Mesendoderm (in vitro differentiated cells): ENCODE measurements at regions not wholly inside any gene's neighbourhood (a gene's known extent, or its start where the extent isn't known, plus 50 kb on each side); places are given as distances from the start of the nearest gene placed in this dataset.

Experiments used
- DNase-seq: peaks from one replicate; pipeline ENCODE4 v3.0.0; 2013
- H2AK5ac ChIP-seq: 2 replicates; pipeline ENCODE4 v1.6.1; 2013; ENCODE audit warnings: low read length, inconsistent platforms
- H2BK120ac ChIP-seq: 2 replicates; pipeline ENCODE4 v1.6.1; 2013; ENCODE audit warnings: low read depth, mild to moderate bottlenecking, low read length, moderate library complexity, mixed read lengths
- H2BK15ac ChIP-seq: replicated peaks from 2 replicates; pipeline ENCODE4 v1.6.1; 2013; ENCODE audit warnings: low read depth, mild to moderate bottlenecking, moderate library complexity
- H2BK5ac ChIP-seq: 2 replicates; pipeline ENCODE4 v1.6.1; 2013; ENCODE audit warnings: low read length, inconsistent platforms
- H3K18ac ChIP-seq: 2 replicates; pipeline ENCODE4 v1.6.1; 2013; ENCODE audit warnings: mild to moderate bottlenecking, low read length, mixed read lengths
- H3K23ac ChIP-seq: one replicate; pipeline ENCODE4 v1.6.1; 2013; ENCODE audit warnings: low read length
- H3K27ac ChIP-seq: 2 replicates; pipeline ENCODE4 v1.5.1; 2013; ENCODE audit warnings: low read depth, mild to moderate bottlenecking, inconsistent platforms, low read length, moderate library complexity
- H3K27me3 ChIP-seq: 2 replicates; pipeline ENCODE4 v1.6.1; 2013; ENCODE audit warnings: low read length, control low read depth, mild to moderate bottlenecking, inconsistent platforms; ENCODE audit not compliant: insufficient read depth, poor library complexity
- H3K36me3 ChIP-seq: 2 replicates; pipeline ENCODE4 v1.6.1; 2013; ENCODE audit warnings: low read length, inconsistent platforms; ENCODE audit not compliant: control insufficient read depth, insufficient read depth
- H3K4ac ChIP-seq: one replicate; pipeline ENCODE4 v1.6.1; 2013; ENCODE audit warnings: low read depth, mild to moderate bottlenecking, low read length, moderate library complexity
- H3K4me1 ChIP-seq: 2 replicates; pipeline ENCODE4 v1.6.1; 2013; ENCODE audit warnings: low read depth, low read length, inconsistent platforms; ENCODE audit not compliant: control insufficient read depth
- H3K4me2 ChIP-seq: 2 replicates; pipeline ENCODE4 v1.6.1; 2013; ENCODE audit warnings: low read length
- H3K4me3 ChIP-seq: 2 replicates; pipeline ENCODE4 v1.5.1; 2013; ENCODE audit warnings: mild to moderate bottlenecking, low read length
- H3K56ac ChIP-seq: one replicate; pipeline ENCODE4 v1.6.1; 2013; ENCODE audit warnings: low read length
- H3K79me1 ChIP-seq: 2 replicates; pipeline ENCODE4 v1.6.1; 2013; ENCODE audit warnings: low read length, inconsistent platforms
- H3K79me2 ChIP-seq: 2 replicates; pipeline ENCODE4 v1.6.1; 2013; ENCODE audit warnings: mild to moderate bottlenecking, low read length; ENCODE audit not compliant: control insufficient read depth, insufficient read depth
- H3K9ac ChIP-seq: 2 replicates; pipeline ENCODE4 v1.6.1; 2013; ENCODE audit warnings: low read length, inconsistent platforms
- H4K5ac ChIP-seq: one replicate; pipeline ENCODE4 v1.6.1; 2013; ENCODE audit warnings: low read length
- H4K8ac ChIP-seq: one replicate; pipeline ENCODE4 v1.6.1; 2013; ENCODE audit warnings: low read depth, mild to moderate bottlenecking, control low read depth, low read length, moderate library complexity
- WGBS: extraction: QIAGEN DNeasy Blood & Tissue Kit; methylation state at CpG from one replicate; pipeline ENCODE4 v1.1.7; 2013; ENCODE audit warnings: low lambda C conversion rate, missing lambda C conversion rate; ENCODE audit not compliant: insufficient coverage; ENCODE audit errors: extremely low coverage; 5-methylcytosine and 5-hydroxymethylcytosine counted together

DNA sequence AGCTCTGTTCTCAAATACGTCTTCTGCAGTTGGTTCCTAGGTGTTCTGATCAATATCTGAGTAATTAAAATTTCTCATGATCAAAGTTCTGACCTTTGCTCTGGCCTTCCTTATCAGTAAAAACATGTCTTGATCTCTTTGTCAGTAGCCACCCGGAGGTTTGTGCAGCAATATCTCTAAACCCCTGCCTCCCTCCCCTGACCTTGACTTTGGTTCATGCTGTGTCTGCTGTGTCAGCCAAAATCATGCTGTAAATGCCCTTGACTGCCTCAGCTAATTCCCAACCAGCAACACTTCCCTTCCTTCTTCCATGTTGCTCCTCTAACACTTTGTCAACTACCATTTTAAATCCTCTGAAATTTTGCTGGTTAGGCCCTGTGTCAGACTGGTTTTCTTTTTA is 424.7 kb downstream of the FAM181B start:
- H2BK5ac ChIP-seq, result no peak overlapping the region
- no peak overlapping the region for H2AK5ac ChIP-seq
- H3K23ac ChIP-seq, result no peak overlapping the region
- no peak overlapping the region for H4K5ac ChIP-seq
- no peak overlapping the region for H3K56ac ChIP-seq
- no peak overlapping the region for H3K4me3 ChIP-seq
- no peaks in the 10 kb centered on the region for H3K4me1 ChIP-seq
- H3K18ac ChIP-seq, result no peak overlapping the region
- H3K9ac ChIP-seq, result no peak overlapping the region
- H3K27me3 ChIP-seq, result no peaks in the 10 kb centered on the region
- H3K79me1 ChIP-seq, result no peaks in the 10 kb centered on the region
- no peak overlapping the region for H2BK15ac ChIP-seq
- H4K8ac ChIP-seq, result no peak overlapping the region
- WGBS, result no CpG with 5 or more reads among the region's 2 CpGs
- no peak overlapping the region for H3K4ac ChIP-seq
- no peaks in the 10 kb centered on the region for H3K36me3 ChIP-seq
- H3K4me2 ChIP-seq, result no peak overlapping the region
- DNase-seq, result peak; percentile 10
- H2BK120ac ChIP-seq, result no peak overlapping the region
- no peak overlapping the region for H3K27ac ChIP-seq
- H3K79me2 ChIP-seq, result no peaks in the 10 kb centered on the region

DNA sequence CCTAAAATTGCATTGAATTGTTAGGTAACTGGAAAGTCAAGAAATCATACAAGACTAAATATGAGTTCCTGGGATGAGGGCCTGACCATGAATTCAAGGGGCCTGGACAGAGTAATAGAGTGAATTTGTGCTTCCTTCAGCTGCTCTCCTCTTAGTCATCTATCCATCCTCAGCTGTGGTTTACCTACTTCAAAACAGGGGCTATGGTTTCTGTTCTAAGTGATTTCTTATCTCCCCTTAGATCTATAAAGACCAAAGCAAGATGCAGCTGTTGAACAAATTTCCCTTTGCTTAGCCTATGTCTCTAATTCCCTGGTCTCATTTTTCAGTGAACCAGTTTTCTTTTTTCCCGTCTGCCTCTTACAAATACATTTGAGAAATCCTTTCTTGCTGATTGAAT is 428.5 kb downstream of the FAM181B start:
- H3K27ac ChIP-seq, result no peak overlapping the region
- no peaks in the 10 kb centered on the region for H3K27me3 ChIP-seq
- whole genome bisulfite sequencing, result no CpG with 5 or more reads among the region's 1 CpG

GRCh38 chr11:82303671-82304070 is 430.0 kb downstream of the FAM181B start:
- H3K23ac ChIP-seq, result no peak overlapping the region
- no peak overlapping the region for H2BK5ac ChIP-seq
- H3K4me2 ChIP-seq, result no peak overlapping the region
- H4K8ac ChIP-seq, result no peak overlapping the region
- H2BK15ac ChIP-seq, result no peak overlapping the region
- H3K9ac ChIP-seq, result no peak overlapping the region
- no peak overlapping the region for H2BK120ac ChIP-seq
- no peak overlapping the region for H3K56ac ChIP-seq
- no peaks in the 10 kb centered on the region for H3K79me2 ChIP-seq
- no peak overlapping the region for H3K4ac ChIP-seq
- no peaks in the 10 kb centered on the region for H3K4me1 ChIP-seq
- no peak overlapping the region for H3K27ac ChIP-seq
- no peaks in the 10 kb centered on the region for H3K36me3 ChIP-seq
- no peak overlapping the region for H3K4me3 ChIP-seq
- no peak for DNase-seq
- no peak overlapping the region for H3K18ac ChIP-seq
- no peak overlapping the region for H2AK5ac ChIP-seq
- no peaks in the 10 kb centered on the region for H3K27me3 ChIP-seq
- no peak overlapping the region for H4K5ac ChIP-seq
- no peaks in the 10 kb centered on the region for H3K79me1 ChIP-seq

More for the DNA sequence above, 428.5 kb downstream of the FAM181B start:
- DNase-seq, result no peak
- Histone ChIP-seq H3K79me2 (no peaks in the 10 kb centered on the region), H2AK5ac (no peak overlapping the region), H3K23ac (no peak overlapping the region), H3K4me1 (no peaks in the 10 kb centered on the region), H3K56ac (no peak overlapping the region), H3K4me3 (no peak overlapping the region), H2BK120ac (no peak overlapping the region), H3K4ac (no peak overlapping the region), H3K36me3 (no peaks in the 10 kb centered on the region), H3K4me2 (no peak overlapping the region), H2BK5ac (no peak overlapping the region), H3K9ac (no peak overlapping the region), H3K79me1 (no peaks in the 10 kb centered on the region), H4K5ac (no peak overlapping the region), H4K8ac (no peak overlapping the region), H3K18ac (no peak overlapping the region), H2BK15ac (no peak overlapping the region)

DNA sequence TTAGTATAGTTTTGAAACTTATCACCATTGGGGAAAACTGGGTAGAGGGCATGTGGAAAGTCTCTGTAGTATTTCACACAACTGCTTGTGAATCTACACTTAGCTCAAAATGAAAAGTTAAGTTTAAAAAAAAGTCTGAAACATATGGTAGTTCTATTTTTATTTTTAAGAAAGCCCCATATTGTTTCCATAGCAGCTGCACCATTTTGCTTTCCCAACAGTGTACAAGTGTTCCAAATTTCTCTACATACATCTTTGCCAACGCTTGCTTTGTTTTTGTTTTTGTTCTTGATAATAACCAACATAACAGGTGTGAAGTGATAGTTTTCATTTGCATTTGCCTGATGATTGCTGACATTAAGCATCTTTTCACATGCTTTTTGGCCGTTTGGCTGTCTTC is 445.2 kb downstream of the FAM181B start:
- Histone ChIP-seq H3K18ac (no peak overlapping the region), H2BK5ac (no peak overlapping the region), H3K4me3 (no peak overlapping the region), H3K79me1 (no peaks in the 10 kb centered on the region), H3K56ac (no peak overlapping the region), H2BK15ac (no peak overlapping the region), H2AK5ac (no peak overlapping the region), H3K9ac (no peak overlapping the region), H3K27ac (no peak overlapping the region), H2BK120ac (no peak overlapping the region), H4K5ac (no peak overlapping the region), H3K36me3 (no peaks in the 10 kb centered on the region), H3K23ac (no peak overlapping the region), H3K27me3 (no peaks in the 10 kb centered on the region), H4K8ac (no peak overlapping the region), H3K4me2 (no peak overlapping the region), H3K4me1 (no peaks in the 10 kb centered on the region), H3K4ac (no peak overlapping the region), H3K79me2 (no peaks in the 10 kb centered on the region)
- no CpG with 5 or more reads among the region's 2 CpGs for WGBS
- DNase-seq, result no peak

DNA sequence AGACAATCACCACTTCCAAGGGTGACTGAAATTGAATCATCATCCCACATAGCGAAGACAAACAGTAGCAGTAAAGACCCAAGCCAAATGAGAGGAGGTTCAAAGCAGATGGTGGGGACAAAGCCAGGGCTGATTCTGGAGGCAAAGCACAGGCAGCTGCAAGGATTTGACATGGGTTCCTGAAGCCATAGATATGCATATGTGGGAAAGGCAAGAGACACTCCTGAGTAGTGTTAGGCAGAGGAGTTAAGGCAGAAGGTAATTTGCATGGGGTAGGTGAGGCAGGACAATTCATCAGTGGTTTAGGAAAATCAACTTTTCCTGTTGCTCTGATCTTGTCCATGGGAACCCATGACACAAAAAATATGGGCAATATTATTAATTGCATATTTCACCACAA is 462.8 kb downstream of the FAM181B start:
- H3K79me2 ChIP-seq, result no peaks in the 10 kb centered on the region
- no peak overlapping the region for H3K56ac ChIP-seq
- H4K5ac ChIP-seq, result no peak overlapping the region
- H3K4me2 ChIP-seq, result no peak overlapping the region
- no peaks in the 10 kb centered on the region for H3K4me1 ChIP-seq
- no peak overlapping the region for H3K4ac ChIP-seq
- H4K8ac ChIP-seq, result no peak overlapping the region
- no peak overlapping the region for H3K18ac ChIP-seq
- no peak overlapping the region for H3K27ac ChIP-seq
- H3K79me1 ChIP-seq, result no peaks in the 10 kb centered on the region
- H2AK5ac ChIP-seq, result no peak overlapping the region
- no peak overlapping the region for H3K9ac ChIP-seq
- H2BK5ac ChIP-seq, result no peak overlapping the region
- no peaks in the 10 kb centered on the region for H3K27me3 ChIP-seq
- no peaks in the 10 kb centered on the region for H3K36me3 ChIP-seq
- no peak overlapping the region for H2BK15ac ChIP-seq
- H3K4me3 ChIP-seq, result no peak overlapping the region
- no peak overlapping the region for H2BK120ac ChIP-seq
- no CpG with 5 or more reads among the region's 1 CpG for WGBS
- no peak overlapping the region for H3K23ac ChIP-seq
- no peak for DNase-seq

GRCh38 chr11:82268627-82269026 is 465.0 kb downstream of the FAM181B start:
- H3K4me2 ChIP-seq, result no peak overlapping the region
- no peak overlapping the region for H3K27ac ChIP-seq
- H3K18ac ChIP-seq, result no peak overlapping the region
- H3K79me1 ChIP-seq, result no peaks in the 10 kb centered on the region
- no peak overlapping the region for H3K23ac ChIP-seq
- H4K8ac ChIP-seq, result no peak overlapping the region
- no peak overlapping the region for H2BK120ac ChIP-seq
- no peaks in the 10 kb centered on the region for H3K79me2 ChIP-seq
- no peak overlapping the region for H3K56ac ChIP-seq
- no peak overlapping the region for H4K5ac ChIP-seq
- WGBS, result no CpG with 5 or more reads among the region's 6 CpGs
- no peak overlapping the region for H3K4ac ChIP-seq
- DNase-seq, result no peak
- H3K4me1 ChIP-seq, result no peaks in the 10 kb centered on the region
- no peak overlapping the region for H2AK5ac ChIP-seq
- H2BK5ac ChIP-seq, result no peak overlapping the region
- H3K27me3 ChIP-seq, result no peaks in the 10 kb centered on the region
- H3K9ac ChIP-seq, result no peak overlapping the region
- H3K4me3 ChIP-seq, result no peak overlapping the region
- no peak overlapping the region for H2BK15ac ChIP-seq
- no peaks in the 10 kb centered on the region for H3K36me3 ChIP-seq
